ENCODE measurements at regions not wholly inside any gene's neighbourhood (a gene's known extent, or its start where the extent isn't known, plus 50 kb on each side); places are given as distances from the start of the nearest gene placed in this dataset.

GRCh38 chr12:89139390-89139789, 212.9 kb downstream of the DUSP6 start:
- WGBS (ENCODE audit: low lambda C conversion rate, missing lambda C conversion rate): 77% methylated on average over 4 of the region's 4 CpGs
- H3K4me3 ChIP-seq: no peak overlapping the region
- no peak for TF ChIP-seq EZH2phosphoT487 (IDR thresholded peaks at IDR 0.05; ENCODE audit: low read depth, severe bottlenecking, unreplicated experiment)
- TF ChIP-seq EZH2 (IDR thresholded peaks at IDR 0.05; ENCODE audit: borderline replicate concordance): no peak
- no peak overlapping the region for H3K4me2 ChIP-seq
- no peak overlapping the region for H2AFZ ChIP-seq
- H3K27me3 ChIP-seq: no peaks in the 10 kb centered on the region
- no peaks in the 10 kb centered on the region for H3K4me1 ChIP-seq (ENCODE audit: insufficient read depth)
- H3K9me3 ChIP-seq (ENCODE audit: low read depth): no peaks in the 10 kb centered on the region
- no peaks in the 10 kb centered on the region for H4K20me1 ChIP-seq (ENCODE audit: insufficient read depth, poor library complexity, severe bottlenecking)
- no peaks in the 10 kb centered on the region for H3K36me3 ChIP-seq (replicated peaks; ENCODE audit: insufficient read depth, low read depth)
- no peak overlapping the region for H3K27ac ChIP-seq
- H3K9me2 ChIP-seq (replicated peaks; ENCODE audit: insufficient read depth): no peaks in the 10 kb centered on the region
- H3K79me2 ChIP-seq: no peaks in the 10 kb centered on the region
- no peak for DNase-seq (ENCODE audit: low spot score)

DNA sequence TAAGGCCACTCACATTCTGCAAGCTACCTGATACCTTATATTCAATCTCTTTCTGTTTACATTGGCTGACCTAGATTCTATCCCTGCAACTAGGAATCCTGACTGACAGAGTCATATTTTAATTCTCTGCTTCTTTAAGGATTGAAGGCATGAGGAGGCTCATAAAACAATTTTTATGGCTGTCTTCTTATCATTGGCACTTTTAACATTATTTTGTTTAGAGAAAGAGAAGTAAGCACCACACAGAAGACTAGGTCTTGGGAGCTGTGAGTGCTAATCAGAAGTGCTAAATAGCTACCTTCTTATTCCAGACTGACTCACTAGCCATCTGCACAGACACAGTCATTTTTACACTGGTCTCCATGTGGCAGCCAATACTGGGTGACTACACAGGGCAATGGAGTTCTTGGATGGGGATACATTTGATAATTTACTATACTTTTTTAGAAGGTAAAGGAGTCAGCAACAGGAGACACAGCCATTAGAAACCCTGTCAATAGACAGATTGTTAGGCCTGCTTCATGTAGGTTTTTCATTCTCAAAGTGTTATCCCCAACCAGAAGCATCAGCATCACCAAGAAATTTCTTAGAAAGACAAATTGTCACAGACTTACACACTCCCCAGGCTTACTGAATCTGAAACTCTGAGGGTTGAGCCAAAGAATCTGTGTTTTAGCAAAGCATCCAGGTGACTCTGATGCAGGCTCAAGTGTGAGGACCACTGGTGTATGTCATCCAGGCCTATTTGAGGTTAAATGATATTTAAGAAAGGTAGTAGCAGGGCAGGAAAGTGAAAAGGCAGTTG, 214.1 kb downstream of the DUSP6 start:
- Histone ChIP-seq H3K79me2 (no peaks in the 10 kb centered on the region), H3K9me2 (replicated peaks; ENCODE audit: insufficient read depth) (no peaks in the 10 kb centered on the region), H2AFZ (no peak overlapping the region), H4K20me1 (ENCODE audit: insufficient read depth, poor library complexity, severe bottlenecking) (no peaks in the 10 kb centered on the region), H3K27me3 (no peaks in the 10 kb centered on the region), H3K27ac (no peak overlapping the region), H3K4me2 (no peak overlapping the region), H3K36me3 (replicated peaks; ENCODE audit: insufficient read depth, low read depth) (no peaks in the 10 kb centered on the region), H3K4me1 (ENCODE audit: insufficient read depth) (no peaks in the 10 kb centered on the region), H3K9me3 (ENCODE audit: low read depth) (no peaks in the 10 kb centered on the region), H3K4me3 (no peak overlapping the region)
- DNase-seq (ENCODE audit: low spot score): no peak
- TF ChIP-seq CTCF (IDR thresholded peaks at IDR 0.05; ENCODE audit: poor library complexity) (no peak), EZH2 (IDR thresholded peaks at IDR 0.05; ENCODE audit: borderline replicate concordance) (no peak), EZH2phosphoT487 (IDR thresholded peaks at IDR 0.05; ENCODE audit: low read depth, severe bottlenecking, unreplicated experiment) (no peak)

DNA sequence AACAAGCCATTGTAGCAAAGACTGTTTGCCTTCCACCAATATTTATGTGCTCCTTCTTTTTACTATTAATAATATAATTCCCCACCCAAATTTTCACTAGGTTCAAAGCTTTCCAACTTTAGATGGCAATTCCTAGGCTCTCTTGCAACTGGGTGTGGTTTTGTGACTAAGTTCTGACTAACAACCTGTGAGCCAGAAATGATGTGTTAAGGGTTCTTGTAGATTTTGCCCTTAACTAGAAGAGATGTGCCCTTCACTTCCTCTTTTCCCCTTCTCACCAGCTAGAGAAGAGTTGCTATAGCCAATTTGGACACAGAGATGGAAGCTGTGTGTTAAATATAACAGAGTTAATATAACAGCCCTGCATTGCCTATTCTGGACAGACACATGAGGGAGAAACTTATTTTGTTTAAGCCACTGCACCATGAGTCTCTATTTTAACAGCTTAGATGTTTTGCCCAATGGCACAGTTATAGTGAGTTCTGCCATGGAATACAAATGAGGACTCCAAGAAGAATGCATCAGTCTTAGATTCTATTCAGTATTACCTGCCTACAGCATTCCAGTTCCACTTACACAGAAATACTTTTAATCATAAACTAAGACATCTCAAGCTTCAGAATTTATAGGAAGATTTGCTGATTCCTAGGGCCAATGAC, 216.2 kb downstream of the DUSP6 start:
- no peak overlapping the region for H3K27ac ChIP-seq
- H3K4me1 ChIP-seq (ENCODE audit: insufficient read depth): no peaks in the 10 kb centered on the region
- H3K9me2 ChIP-seq (replicated peaks; ENCODE audit: insufficient read depth): no peaks in the 10 kb centered on the region
- H2AFZ ChIP-seq: no peak overlapping the region
- H3K79me2 ChIP-seq: no peaks in the 10 kb centered on the region
- H3K4me2 ChIP-seq: no peak overlapping the region
- no peak for TF ChIP-seq CTCF (IDR thresholded peaks at IDR 0.05; ENCODE audit: poor library complexity)
- TF ChIP-seq EZH2phosphoT487 (IDR thresholded peaks at IDR 0.05; ENCODE audit: low read depth, severe bottlenecking, unreplicated experiment): no peak
- TF ChIP-seq EZH2 (IDR thresholded peaks at IDR 0.05; ENCODE audit: borderline replicate concordance): no peak
- H3K27me3 ChIP-seq: no peaks in the 10 kb centered on the region
- no peaks in the 10 kb centered on the region for H4K20me1 ChIP-seq (ENCODE audit: insufficient read depth, poor library complexity, severe bottlenecking)
- H3K4me3 ChIP-seq: no peak overlapping the region
- H3K9me3 ChIP-seq (ENCODE audit: low read depth): no peaks in the 10 kb centered on the region
- no peaks in the 10 kb centered on the region for H3K36me3 ChIP-seq (replicated peaks; ENCODE audit: insufficient read depth, low read depth)
- DNase-seq (ENCODE audit: low spot score): no peak

GRCh38 chr12:89134213-89134770, 218.0 kb downstream of the DUSP6 start:
- 66% methylated on average over 3 of the region's 3 CpGs for WGBS (ENCODE audit: low lambda C conversion rate, missing lambda C conversion rate)

More at GRCh38 chr12:89134213-89134770, 218.0 kb downstream of the DUSP6 start:
- TF ChIP-seq CTCF (IDR thresholded peaks at IDR 0.05; ENCODE audit: poor library complexity): no peak
- TF ChIP-seq EZH2 (IDR thresholded peaks at IDR 0.05; ENCODE audit: borderline replicate concordance): no peak
- no peak for TF ChIP-seq EZH2phosphoT487 (IDR thresholded peaks at IDR 0.05; ENCODE audit: low read depth, severe bottlenecking, unreplicated experiment)
- Histone ChIP-seq H2AFZ (no peak overlapping the region), H3K4me1 (ENCODE audit: insufficient read depth) (no peaks in the 10 kb centered on the region), H3K9me2 (replicated peaks; ENCODE audit: insufficient read depth) (no peaks in the 10 kb centered on the region), H3K27ac (no peak overlapping the region), H3K4me2 (no peak overlapping the region), H3K9me3 (ENCODE audit: low read depth) (no peaks in the 10 kb centered on the region), H3K27me3 (no peaks in the 10 kb centered on the region), H3K4me3 (no peak overlapping the region), H3K79me2 (no peaks in the 10 kb centered on the region), H4K20me1 (ENCODE audit: insufficient read depth, poor library complexity, severe bottlenecking) (no peaks in the 10 kb centered on the region), H3K36me3 (replicated peaks; ENCODE audit: insufficient read depth, low read depth) (no peaks in the 10 kb centered on the region)
- no peak for DNase-seq (ENCODE audit: low spot score)

Measured in hepatocyte (in vitro differentiated cells).